D721Med (cell line): ENCODE measurements at regions not wholly inside any gene's neighbourhood (a gene's known extent, or its start where the extent isn't known, plus 50 kb on each side); places are given as distances from the start of the nearest gene placed in this dataset.
"Not testable (repeated sequence)": the region's sequence is repeated elsewhere in the genome, so short reads cannot be mapped to it uniquely, and the experiment has no call there.

Experiments used
- DNase-seq: peaks from one replicate; pipeline ENCODE4 v3.0.0; 2011; ENCODE audit warnings: low spot score; ENCODE audit not compliant: insufficient read length
- FAIRE-seq: peaks from 2 replicates; lab custom pipeline; 2011; peaks lifted over from hg19 to GRCh38; lab: Jason Lieb, UNC
- TF ChIP-seq, protein P1 (sequence below): IDR thresholded peaks from 2 replicates; pipeline ENCODE4 v1.5.1; 2012; ENCODE audit warnings: mild to moderate bottlenecking, control low read depth; ENCODE audit not compliant: insufficient read depth; ENCODE audit errors: missing control alignments

DNA sequence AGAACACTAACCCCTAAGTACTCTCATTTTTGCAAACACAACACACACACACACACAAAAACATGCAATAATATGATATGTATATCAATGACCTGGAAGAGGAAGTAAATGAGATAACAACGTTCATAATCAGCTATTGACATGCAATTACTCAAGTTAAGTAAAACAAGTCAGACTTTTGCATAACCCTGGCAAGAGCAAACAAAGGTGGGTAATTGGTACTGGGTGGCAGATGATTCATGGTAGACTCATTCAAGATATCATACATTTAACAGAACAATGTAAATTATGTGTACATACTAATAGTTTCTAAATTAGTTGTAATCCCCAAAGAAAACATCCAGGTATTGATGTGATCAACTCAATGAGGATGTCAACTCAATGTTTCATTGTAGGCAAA, 508.8 kb downstream of the DACH1 start:
- FAIRE-seq (peak; percentile 32), DNase-seq (no peak)
- TF ChIP-seq, protein P1, sequence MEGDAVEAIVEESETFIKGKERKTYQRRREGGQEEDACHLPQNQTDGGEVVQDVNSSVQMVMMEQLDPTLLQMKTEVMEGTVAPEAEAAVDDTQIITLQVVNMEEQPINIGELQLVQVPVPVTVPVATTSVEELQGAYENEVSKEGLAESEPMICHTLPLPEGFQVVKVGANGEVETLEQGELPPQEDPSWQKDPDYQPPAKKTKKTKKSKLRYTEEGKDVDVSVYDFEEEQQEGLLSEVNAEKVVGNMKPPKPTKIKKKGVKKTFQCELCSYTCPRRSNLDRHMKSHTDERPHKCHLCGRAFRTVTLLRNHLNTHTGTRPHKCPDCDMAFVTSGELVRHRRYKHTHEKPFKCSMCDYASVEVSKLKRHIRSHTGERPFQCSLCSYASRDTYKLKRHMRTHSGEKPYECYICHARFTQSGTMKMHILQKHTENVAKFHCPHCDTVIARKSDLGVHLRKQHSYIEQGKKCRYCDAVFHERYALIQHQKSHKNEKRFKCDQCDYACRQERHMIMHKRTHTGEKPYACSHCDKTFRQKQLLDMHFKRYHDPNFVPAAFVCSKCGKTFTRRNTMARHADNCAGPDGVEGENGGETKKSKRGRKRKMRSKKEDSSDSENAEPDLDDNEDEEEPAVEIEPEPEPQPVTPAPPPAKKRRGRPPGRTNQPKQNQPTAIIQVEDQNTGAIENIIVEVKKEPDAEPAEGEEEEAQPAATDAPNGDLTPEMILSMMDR, result no peak

DNA sequence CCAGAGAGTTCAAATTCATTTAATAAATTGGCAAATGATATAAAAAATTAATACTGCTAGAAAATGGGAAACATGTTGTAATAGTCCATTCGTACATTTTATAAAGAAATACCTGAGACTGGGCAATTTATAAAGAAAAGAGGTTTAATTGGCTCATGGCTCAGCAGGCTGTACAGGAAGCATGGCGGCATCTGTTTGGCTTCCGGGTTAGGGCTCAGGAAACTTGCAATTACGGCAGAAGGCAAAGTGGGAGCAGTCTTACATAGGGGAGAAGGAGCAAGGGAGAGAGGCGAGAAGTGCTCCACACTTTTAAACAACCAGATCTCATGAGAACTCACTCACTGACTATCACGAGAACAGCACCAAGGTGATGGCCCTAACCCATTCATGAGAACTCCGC, 512.0 kb downstream of the DACH1 start:
- FAIRE-seq (no peak), DNase-seq (no peak)
- TF ChIP-seq, protein P1, result no peak

DNA sequence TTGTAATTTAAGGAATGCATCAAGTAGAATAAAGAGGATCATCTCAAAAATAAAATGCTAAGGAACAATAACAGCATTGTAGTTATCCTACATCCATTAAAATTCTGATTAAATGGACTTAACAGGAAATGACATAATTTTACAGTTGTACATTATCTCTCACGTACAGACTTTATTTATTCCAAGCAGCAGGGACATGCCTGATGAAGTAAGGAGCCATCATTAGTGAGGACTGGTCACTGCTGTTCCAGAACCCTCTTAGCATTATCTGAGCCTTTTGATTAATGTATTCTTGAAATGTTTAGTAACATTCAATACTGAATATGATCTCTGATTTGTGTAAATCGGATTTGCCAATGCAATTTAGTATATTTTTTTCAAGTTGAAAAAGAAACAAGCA, 516.1 kb downstream of the DACH1 start:
- FAIRE-seq (peak; percentile 21), DNase-seq (no peak)
- TF ChIP-seq, protein P1, result no peak

DNA sequence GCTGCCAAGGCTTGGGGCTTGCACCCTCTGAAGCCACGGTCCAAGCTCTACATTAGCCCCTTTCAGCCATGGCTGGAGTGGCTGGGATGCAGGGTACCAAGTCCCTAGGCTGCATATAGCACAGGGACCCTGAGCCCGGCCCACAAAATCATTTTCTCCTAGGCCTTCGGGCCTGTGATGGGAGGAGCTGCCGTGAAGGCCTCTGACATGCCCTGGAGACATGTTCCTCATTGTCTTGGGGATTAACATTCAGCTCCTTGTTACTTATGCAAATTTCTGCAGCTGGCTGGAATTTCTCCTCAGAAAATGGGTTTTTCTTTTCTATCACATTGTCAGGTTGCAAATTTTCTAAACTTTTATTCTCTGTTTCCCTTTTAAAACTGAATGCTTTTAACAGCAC, 521.1 kb downstream of the DACH1 start:
- not testable (repeated sequence) for DNase-seq, FAIRE-seq

DNA sequence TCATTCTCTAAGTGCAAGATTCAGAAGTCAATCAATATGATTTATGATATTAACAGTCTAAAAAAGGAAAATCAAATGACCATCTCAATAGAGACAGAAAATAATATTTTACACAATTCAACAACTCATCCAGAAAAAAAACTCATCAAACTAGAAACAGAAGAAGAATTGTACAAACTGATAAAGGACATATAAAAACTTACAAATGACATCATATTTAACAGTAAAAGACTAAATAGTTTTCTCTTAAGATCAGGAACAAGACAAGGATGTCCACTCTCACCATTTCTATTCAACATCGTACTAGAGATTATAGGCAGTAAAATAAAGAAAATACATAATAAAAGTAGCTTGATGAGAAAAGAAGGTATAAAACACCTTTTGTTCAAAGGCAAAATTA, 527.3 kb downstream of the DACH1 start:
- no peak for DNase-seq
- FAIRE-seq, result no peak
- TF ChIP-seq, protein P1, result no peak

DNA sequence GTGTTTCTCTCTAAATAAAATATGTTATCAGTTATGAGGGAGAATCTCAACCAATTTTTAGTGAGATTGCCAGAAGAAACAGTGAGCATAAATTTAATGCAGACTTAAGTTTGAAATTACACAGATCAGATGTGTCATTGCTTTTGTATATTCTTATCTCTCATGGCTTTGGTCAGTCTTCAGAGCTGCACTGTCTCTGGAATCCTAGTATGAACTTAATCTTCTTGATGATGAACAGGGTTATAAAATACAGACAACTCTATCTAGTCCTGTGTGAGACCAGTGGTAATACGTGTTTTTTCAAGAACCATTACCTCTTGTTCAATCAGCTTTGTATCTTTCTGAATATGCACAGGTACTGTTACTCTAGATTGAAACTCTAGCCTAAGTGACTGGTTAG, 528.0 kb downstream of the DACH1 start:
- FAIRE-seq, result no peak
- DNase-seq, result no peak
- TF ChIP-seq, protein P1, result no peak

DNA sequence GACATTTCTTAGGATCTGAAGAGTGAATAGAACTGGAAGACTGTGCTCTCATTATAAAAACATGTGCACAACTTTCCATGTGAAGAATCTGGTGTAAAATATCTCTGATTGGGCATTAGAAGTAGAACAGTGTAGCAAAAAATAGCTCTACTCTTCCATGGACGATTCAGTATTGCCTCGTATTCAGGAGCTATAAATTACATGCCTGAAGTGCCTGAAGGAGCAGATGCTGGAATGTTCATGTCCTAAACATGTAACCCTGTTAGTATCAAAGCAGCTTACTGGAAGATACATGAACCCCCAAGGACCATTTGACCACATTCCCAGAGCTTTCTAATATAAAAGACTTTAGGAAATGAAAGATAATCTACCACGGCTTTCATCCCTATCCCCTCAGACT, 528.9 kb downstream of the DACH1 start:
- no peak for DNase-seq
- FAIRE-seq, result peak; percentile 80
- TF ChIP-seq, protein P1, result no peak

DNA sequence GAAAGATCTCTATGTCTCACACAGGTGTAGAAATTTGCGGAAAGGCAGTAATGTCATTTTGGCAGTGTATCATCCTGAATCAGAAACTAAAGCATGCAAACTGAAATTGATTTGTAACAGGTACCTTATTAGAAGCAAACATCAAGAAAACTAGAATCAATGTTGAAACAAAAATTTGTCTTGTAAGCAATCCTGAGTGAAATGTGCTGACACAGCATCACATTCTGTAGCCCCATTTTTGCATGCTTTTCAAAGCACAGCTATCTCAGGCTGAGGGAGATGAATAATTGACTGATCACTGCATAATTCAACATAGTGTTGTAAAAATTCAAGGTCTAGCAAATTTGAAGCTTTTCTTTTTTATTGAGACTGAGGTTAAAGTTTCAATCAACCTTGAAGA, 539.7 kb downstream of the DACH1 start:
- TF ChIP-seq, protein P1, result no peak
- DNase-seq, result no peak
- no peak for FAIRE-seq
